Mammary epithelial cell (primary cell): ENCODE measurements at regions not wholly inside any gene's neighbourhood (a gene's known extent, or its start where the extent isn't known, plus 50 kb on each side); places are given as distances from the start of the nearest gene placed in this dataset.

Source experiments
- EZH2 ChIP-seq: IDR thresholded peaks from 2 replicates; pipeline ENCODE4 v1.6.1; 2012; ENCODE audit warnings: low read length, inconsistent platforms, borderline replicate concordance
- TF ChIP-seq, protein P1 (sequence below), 2 donors: IDR thresholded peaks in 1 of 2; conservative IDR thresholded peaks in 1 of 2; 2 replicates each; pipeline ENCODE4 v1.5.1; 2011 to 2012; ENCODE audit warnings: inconsistent platforms in 2 of 2, low read length in 2 of 2, mild to moderate bottlenecking in 2 of 2, control low read depth in 1 of 2, low read depth in 1 of 2; ENCODE audit not compliant: insufficient read depth in 1 of 2; ENCODE audit errors: extremely low read depth in 1 of 2

DNA sequence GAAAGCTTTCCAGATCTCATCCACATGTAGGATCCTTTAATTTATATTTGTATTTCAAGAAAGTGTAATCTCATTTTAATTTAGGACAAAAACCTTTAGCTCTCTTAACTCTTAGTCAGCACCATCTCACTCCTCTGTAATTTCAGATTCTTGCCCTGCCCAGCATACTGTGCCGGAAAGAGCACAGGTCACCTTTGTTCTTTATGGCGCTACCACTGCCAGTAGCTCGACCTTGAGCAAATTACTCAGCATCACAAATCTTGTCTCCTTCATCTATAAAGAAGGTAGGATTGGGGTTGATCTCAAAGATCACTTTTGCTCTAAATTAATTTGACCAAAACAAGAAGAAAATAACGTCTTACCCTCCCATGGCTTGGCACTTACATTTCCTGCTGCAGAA, 56.1 kb upstream of the ZC3H11B start:
- TF ChIP-seq, protein P1, sequence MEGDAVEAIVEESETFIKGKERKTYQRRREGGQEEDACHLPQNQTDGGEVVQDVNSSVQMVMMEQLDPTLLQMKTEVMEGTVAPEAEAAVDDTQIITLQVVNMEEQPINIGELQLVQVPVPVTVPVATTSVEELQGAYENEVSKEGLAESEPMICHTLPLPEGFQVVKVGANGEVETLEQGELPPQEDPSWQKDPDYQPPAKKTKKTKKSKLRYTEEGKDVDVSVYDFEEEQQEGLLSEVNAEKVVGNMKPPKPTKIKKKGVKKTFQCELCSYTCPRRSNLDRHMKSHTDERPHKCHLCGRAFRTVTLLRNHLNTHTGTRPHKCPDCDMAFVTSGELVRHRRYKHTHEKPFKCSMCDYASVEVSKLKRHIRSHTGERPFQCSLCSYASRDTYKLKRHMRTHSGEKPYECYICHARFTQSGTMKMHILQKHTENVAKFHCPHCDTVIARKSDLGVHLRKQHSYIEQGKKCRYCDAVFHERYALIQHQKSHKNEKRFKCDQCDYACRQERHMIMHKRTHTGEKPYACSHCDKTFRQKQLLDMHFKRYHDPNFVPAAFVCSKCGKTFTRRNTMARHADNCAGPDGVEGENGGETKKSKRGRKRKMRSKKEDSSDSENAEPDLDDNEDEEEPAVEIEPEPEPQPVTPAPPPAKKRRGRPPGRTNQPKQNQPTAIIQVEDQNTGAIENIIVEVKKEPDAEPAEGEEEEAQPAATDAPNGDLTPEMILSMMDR (conservative IDR thresholded peaks at IDR 0.05 in 1 of 2, IDR thresholded peaks at IDR 0.05 in 1 of 2; ENCODE audit: extremely low read depth in 1 of 2, insufficient read depth in 1 of 2, low read depth in 1 of 2, low read length in 2 of 2): no peak
- TF ChIP-seq EZH2: no peak
